Erythroblast (primary cell): ENCODE measurements at regions not wholly inside any gene's neighbourhood (a gene's known extent, or its start where the extent isn't known, plus 50 kb on each side); places are given as distances from the start of the nearest gene placed in this dataset.

Experiments used
- GATA1 ChIP-seq: IDR thresholded peaks from 2 replicates; pipeline ENCODE4 v1.6.1; 2011; ENCODE audit warnings: low read depth, mild to moderate bottlenecking, control low read depth, low read length, moderate library complexity
- POLR2A ChIP-seq: IDR thresholded peaks from 2 replicates; pipeline ENCODE4 v1.6.1; 2011; ENCODE audit warnings: mild to moderate bottlenecking, low read length

- no peak for TF ChIP-seq POLR2A
- TF ChIP-seq GATA1: no peak
These were observed 105.2 kb upstream of the IMMP2L start for GRCh38 chr7:111667488-111667887.
